HEK293 (cell line): ENCODE measurements at regions not wholly inside any gene's neighbourhood (a gene's known extent, or its start where the extent isn't known, plus 50 kb on each side); places are given as distances from the start of the nearest gene placed in this dataset.

ENCODE experiments used
- CTCF ChIA-PET: fragments of 350-600 bp; formaldehyde crosslinking; extraction: SDS; loops from one replicate; lab custom pipeline; 2021; ENCODE audit warnings: antibody characterized with exemption; lab: Yijun Ruan, JAX
- POLR2A ChIA-PET: fragments of 300-600 bp; formaldehyde crosslinking; extraction: SDS; loops from one replicate; lab custom pipeline; 2020; ENCODE audit warnings: antibody characterized with exemption, inconsistent platforms; lab: Yijun Ruan, JAX
- H3K27ac ChIP-seq: fragments of 200-500 bp; sonication (Bioruptor generic); 2 replicates; pipeline ENCODE4 v1.5.1; 2014; ENCODE audit warnings: low read depth, low read length, control low read depth, inconsistent platforms; ENCODE audit errors: extremely low read depth
- H3K36me3 ChIP-seq, 2 experiments: fragments of 200-500 bp in 1 of 2; sonication (Bioruptor generic) in 1 of 2; 1 replicate in 1 of 2; 2 replicates in 1 of 2; pipeline ENCODE4 v1.5.1; 2014 to 2017; ENCODE audit warnings: inconsistent platforms in 2 of 2, low read length in 2 of 2; ENCODE audit not compliant: control insufficient read depth in 2 of 2, insufficient read depth in 1 of 2
- H3K4me1 ChIP-seq: fragments of 200-500 bp; sonication (Bioruptor generic); 2 replicates; pipeline ENCODE4 v1.5.1; 2014; ENCODE audit warnings: mild to moderate bottlenecking, low read length, inconsistent platforms; ENCODE audit not compliant: control insufficient read depth, insufficient read depth
- H3K4me3 ChIP-seq: 2 replicates; pipeline ENCODE4 v1.5.1; 2011; ENCODE audit warnings: low read depth, mild to moderate bottlenecking, control low read depth, low read length, moderate library complexity
- H3K9me3 ChIP-seq: fragments of 200-500 bp; sonication (Bioruptor generic); 2 replicates; pipeline ENCODE4 v1.5.1; 2014; ENCODE audit warnings: low read depth, low read length, inconsistent platforms; ENCODE audit not compliant: control insufficient read depth, insufficient read depth
- EGR2 ChIP-seq: fragments of 450-650 bp; formaldehyde crosslinking; IDR thresholded peaks from 2 replicates; pipeline ENCODE4 v1.5.1; 2016; ENCODE audit warnings: low read depth, missing biosample characterization, missing genetic modification characterization
- HOXC10 ChIP-seq: sonication (generic); formaldehyde crosslinking; IDR thresholded peaks from 2 replicates; pipeline ENCODE4 v1.8.1; 2023; ENCODE audit warnings: mild to moderate bottlenecking, missing genetic modification reagents
- KLF8 ChIP-seq: fragments of 450-650 bp; formaldehyde crosslinking; IDR thresholded peaks from 2 replicates; pipeline ENCODE4 v1.5.1; 2016; ENCODE audit warnings: missing biosample characterization, missing genetic modification characterization
- PRDM1 ChIP-seq: fragments of 450-650 bp; formaldehyde crosslinking; IDR thresholded peaks from 2 replicates; pipeline ENCODE4; 2016; ENCODE audit warnings: missing biosample characterization, missing genetic modification characterization
- PRDM2 ChIP-seq: fragments of 450-650 bp; formaldehyde crosslinking; IDR thresholded peaks from 2 replicates; pipeline ENCODE4 v1.5.1; 2016; ENCODE audit warnings: missing biosample characterization, missing genetic modification characterization, borderline replicate concordance
- RBAK ChIP-seq: fragments of 450-650 bp; formaldehyde crosslinking; IDR thresholded peaks from 2 replicates; pipeline ENCODE4 v1.5.1; 2016; ENCODE audit warnings: missing biosample characterization, missing genetic modification characterization
- SETDB1 ChIP-seq: IDR thresholded peaks from one replicate; pipeline ENCODE4 v1.6.1; 2017; ENCODE audit warnings: mild to moderate bottlenecking, low read length, moderate library complexity, mixed read lengths; ENCODE audit not compliant: insufficient read length
- TSHZ1 ChIP-seq: fragments of 450-650 bp; formaldehyde crosslinking; IDR thresholded peaks from 2 replicates; pipeline ENCODE4 v1.5.1; 2016; ENCODE audit warnings: missing biosample characterization, missing genetic modification characterization, borderline replicate concordance
- ZBTB26 ChIP-seq: fragments of 450-650 bp; formaldehyde crosslinking; optimal IDR thresholded peaks from 2 replicates; pipeline ENCODE3; 2016; ENCODE audit warnings: missing biosample characterization, mild to moderate bottlenecking, missing genetic modification characterization
- ZFHX2 ChIP-seq: fragments of 450-650 bp; formaldehyde crosslinking; conservative IDR thresholded peaks from 2 replicates; pipeline ENCODE4 v1.5.1; 2016; ENCODE audit warnings: missing biosample characterization, missing genetic modification characterization
- ZFP3 ChIP-seq: fragments of 450-650 bp; formaldehyde crosslinking; IDR thresholded peaks from 2 replicates; pipeline ENCODE4 v1.5.1; 2016; ENCODE audit warnings: low read depth, missing biosample characterization, missing genetic modification characterization
- ZNF146 ChIP-seq: fragments of 450-650 bp; formaldehyde crosslinking; IDR thresholded peaks from 2 replicates; pipeline ENCODE4 v1.5.1; 2016; ENCODE audit warnings: missing biosample characterization, missing genetic modification characterization
- ZNF398 ChIP-seq: fragments of 450-650 bp; formaldehyde crosslinking; IDR thresholded peaks from 2 replicates; pipeline ENCODE4 v1.5.1; 2017; ENCODE audit warnings: missing biosample characterization, missing genetic modification characterization
- ZNF544 ChIP-seq: fragments of 450-650 bp; formaldehyde crosslinking; IDR thresholded peaks from 2 replicates; pipeline ENCODE4 v1.5.0; 2017; ENCODE audit warnings: missing biosample characterization, missing genetic modification characterization
- ZNF639 ChIP-seq: fragments of 450-650 bp; formaldehyde crosslinking; IDR thresholded peaks from 2 replicates; pipeline ENCODE4 v1.5.1; 2016; ENCODE audit warnings: missing biosample characterization, missing genetic modification characterization
- ZNF776 ChIP-seq: fragments of 450-650 bp; formaldehyde crosslinking; IDR thresholded peaks from 2 replicates; pipeline ENCODE4 v1.5.0; 2017; ENCODE audit warnings: missing biosample characterization, missing genetic modification characterization, borderline replicate concordance

GRCh38 chr11:113578715-113579250, 103.6 kb upstream of the DRD2 start:
- no peak overlapping the region for H3K27ac ChIP-seq
- POLR2A ChIA-PET = no interaction called here
- CTCF ChIA-PET = interaction anchor here (0.6 to 1.4 kb wide), 5 partner anchors 12 to 112 kb away, joined by 3 to 6 read pairs (median 3); no protein-coding TSS in a partner anchor

More at GRCh38 chr11:113578715-113579250, 103.6 kb upstream of the DRD2 start:
- Histone ChIP-seq H3K9me3 (no peaks in the 10 kb centered on the region), H3K4me1 (no peaks in the 10 kb centered on the region), H3K4me3 (no peak overlapping the region), H3K36me3 (no peaks in the 10 kb centered on the region)
- TF ChIP-seq ZBTB26 (tag by site-specific recombination) (no peak), RBAK (tag by site-specific recombination) (no peak), PRDM2 (tag by site-specific recombination) (no peak), ZNF544 (tag by site-specific recombination) (no peak), ZFHX2 (tag by site-specific recombination) (peak; percentile 85), TSHZ1 (tag by site-specific recombination) (no peak), ZNF776 (tag by site-specific recombination) (no peak), ZNF146 (tag by site-specific recombination) (no peak), SETDB1 (no peak), ZNF398 (tag by site-specific recombination) (no peak), ZNF639 (no peak), PRDM1 (no peak), ZFP3 (tag by site-specific recombination) (no peak), EGR2 (tag by site-specific recombination) (0 out of 2 replicates have a peak, but pooled peaks have one; percentile 17), HOXC10 (CRISPR knock-in tag) (no peak), KLF8 (tag by site-specific recombination) (no peak)
